H9 (cell line): ENCODE measurements at regions not wholly inside any gene's neighbourhood (a gene's known extent, or its start where the extent isn't known, plus 50 kb on each side); places are given as distances from the start of the nearest gene placed in this dataset.

Experiments used
- DNase-seq: peaks from one replicate; pipeline ENCODE4 v3.0.0-alpha.2; 2017
- H2AFZ ChIP-seq: one replicate; pipeline ENCODE4 v1.6.1; 2013; ENCODE audit warnings: mild to moderate bottlenecking, low read length, control low read depth, moderate library complexity
- H2AK5ac ChIP-seq: 2 replicates; pipeline ENCODE4 v1.6.1; 2013; ENCODE audit warnings: low read length, control low read depth, mixed read lengths; ENCODE audit not compliant: insufficient read length
- H2BK120ac ChIP-seq: one replicate; pipeline ENCODE4 v1.6.1; 2013; ENCODE audit warnings: low read depth, mild to moderate bottlenecking, low read length, control low read depth, inconsistent platforms; ENCODE audit not compliant: poor library complexity, severe bottlenecking
- H2BK12ac ChIP-seq: 2 replicates; pipeline ENCODE4 v1.6.1; 2013; ENCODE audit warnings: low read length, control low read depth, mixed read lengths, low read depth; ENCODE audit not compliant: insufficient read length
- H2BK15ac ChIP-seq: 2 replicates; pipeline ENCODE4 v1.6.1; 2013; ENCODE audit warnings: low read depth, low read length, control low read depth
- H2BK20ac ChIP-seq: one replicate; pipeline ENCODE4 v1.6.1; 2013; ENCODE audit warnings: low read depth, mild to moderate bottlenecking, low read length, control low read depth, inconsistent platforms; ENCODE audit not compliant: poor library complexity, severe bottlenecking
- H2BK5ac ChIP-seq: 2 replicates; pipeline ENCODE4 v1.6.1; 2013; ENCODE audit warnings: low read length, control low read depth, mixed read lengths; ENCODE audit not compliant: insufficient read length
- H3K14ac ChIP-seq: 2 replicates; pipeline ENCODE4 v1.6.1; 2013; ENCODE audit warnings: low read length, control low read depth; ENCODE audit not compliant: insufficient read depth
- H3K18ac ChIP-seq: 2 replicates; pipeline ENCODE4 v1.6.1; 2013; ENCODE audit warnings: low read depth, mild to moderate bottlenecking, mixed read lengths, low read length, control low read depth; ENCODE audit not compliant: insufficient read length
- H3K23ac ChIP-seq: 2 replicates; pipeline ENCODE4 v1.6.1; 2013; ENCODE audit warnings: low read length, control low read depth, mixed read lengths, low read depth; ENCODE audit not compliant: insufficient read length
- H3K23me2 ChIP-seq: 2 replicates; pipeline ENCODE4 v1.6.1; 2013; ENCODE audit warnings: low read depth, mild to moderate bottlenecking, mixed read lengths, low read length, control low read depth; ENCODE audit not compliant: insufficient read length, poor library complexity, severe bottlenecking
- H3K27ac ChIP-seq: 2 replicates; pipeline ENCODE4 v1.5.1; 2013; ENCODE audit warnings: low read length, control low read depth, mixed read lengths, low read depth; ENCODE audit not compliant: insufficient read length
- H3K27me3 ChIP-seq: 2 replicates; pipeline ENCODE4 v1.6.1; 2013; ENCODE audit warnings: low read length, control low read depth, inconsistent platforms; ENCODE audit not compliant: insufficient read depth
- H3K4ac ChIP-seq: 2 replicates; pipeline ENCODE4 v1.6.1; 2013; ENCODE audit warnings: low read depth, mild to moderate bottlenecking, control low read depth, inconsistent platforms, low read length, moderate library complexity
- H3K4me1 ChIP-seq: 2 replicates; pipeline ENCODE4 v1.6.1; 2013; ENCODE audit warnings: low read length, control low read depth, inconsistent platforms; ENCODE audit not compliant: insufficient read depth
- H3K4me2 ChIP-seq: 2 replicates; pipeline ENCODE4 v1.6.1; 2013; ENCODE audit warnings: low read length, control low read depth, mixed read lengths; ENCODE audit not compliant: insufficient read length, insufficient read depth
- H3K56ac ChIP-seq: 2 replicates; pipeline ENCODE4 v1.6.1; 2013; ENCODE audit warnings: low read depth, mild to moderate bottlenecking, mixed read lengths, low read length, control low read depth; ENCODE audit not compliant: insufficient read length
- H3K79me1 ChIP-seq: 2 replicates; pipeline ENCODE4 v1.6.1; 2013; ENCODE audit warnings: low read depth, mild to moderate bottlenecking, moderate library complexity, low read length, control low read depth, inconsistent platforms; ENCODE audit not compliant: insufficient read depth, poor library complexity, severe bottlenecking
- H3K79me2 ChIP-seq: 2 replicates; pipeline ENCODE4 v1.6.1; 2013; ENCODE audit warnings: low read length, control low read depth, inconsistent platforms; ENCODE audit not compliant: insufficient read depth
- H3K9ac ChIP-seq: 2 replicates; pipeline ENCODE4 v1.6.1; 2013; ENCODE audit warnings: low read length, control low read depth, mixed read lengths; ENCODE audit not compliant: insufficient read length; ENCODE audit errors: extremely low read depth
- H3K9me3 ChIP-seq: one replicate; pipeline ENCODE4 v1.6.1; 2013; ENCODE audit warnings: low read depth, low read length, inconsistent platforms; ENCODE audit not compliant: control insufficient read depth
- H3T11ph ChIP-seq: one replicate; pipeline ENCODE4 v1.6.1; 2013; ENCODE audit warnings: mild to moderate bottlenecking, low read length, control low read depth, inconsistent platforms
- H4K20me1 ChIP-seq: one replicate; pipeline ENCODE4 v1.6.1; 2013; ENCODE audit not compliant: control insufficient read depth, insufficient read length, insufficient read depth
- H4K5ac ChIP-seq: 2 replicates; pipeline ENCODE4 v1.6.1; 2013; ENCODE audit warnings: low read depth, mild to moderate bottlenecking, mixed read lengths, low read length, control low read depth; ENCODE audit not compliant: insufficient read length
- H4K8ac ChIP-seq: replicated peaks from 2 replicates; pipeline ENCODE4 v1.6.1; 2013; ENCODE audit warnings: low read length, control low read depth, mixed read lengths, low read depth; ENCODE audit not compliant: insufficient read length
- H4K91ac ChIP-seq: 2 replicates; pipeline ENCODE4 v1.6.1; 2013; ENCODE audit warnings: low read depth, mild to moderate bottlenecking, moderate library complexity, mixed read lengths, low read length, control low read depth; ENCODE audit not compliant: insufficient read length
- H3K27ac Mint-ChIP-seq, 3 experiments: 2 replicates in 2 of 3; 3 replicates in 1 of 3; pipeline ENCODE4 v1.8.0; 2020 to 2021; ENCODE audit warnings: mixed read lengths in 3 of 3, mild to moderate bottlenecking in 1 of 3, moderate library complexity in 1 of 3
- H3K27me3 Mint-ChIP-seq: 2 replicates; pipeline ENCODE4 v1.8.0; 2021; ENCODE audit warnings: low read depth, mild to moderate bottlenecking, moderate library complexity, mixed read lengths
- H3K36me3 Mint-ChIP-seq, 3 experiments: 2 replicates in 2 of 3; 3 replicates in 1 of 3; pipeline ENCODE4 v1.8.0; 2020 to 2021; ENCODE audit warnings: low read depth in 3 of 3, mixed read lengths in 3 of 3; ENCODE audit not compliant: insufficient read depth in 1 of 3
- H3K4me1 Mint-ChIP-seq, 2 experiments: 2 replicates each; pipeline ENCODE4 v1.8.0; 2020; ENCODE audit warnings: mixed read lengths in 2 of 2
- H3K4me3 Mint-ChIP-seq, 2 experiments: 2 replicates in 1 of 2; 3 replicates in 1 of 2; pipeline ENCODE4 v1.8.0; 2020 to 2021; ENCODE audit warnings: mild to moderate bottlenecking in 2 of 2, mixed read lengths in 2 of 2, moderate library complexity in 1 of 2
- H3K9me3 Mint-ChIP-seq, 2 experiments: 2 replicates in 1 of 2; 3 replicates in 1 of 2; pipeline ENCODE4 v1.8.0; 2020; ENCODE audit warnings: mild to moderate bottlenecking in 2 of 2, mixed read lengths in 2 of 2, moderate library complexity in 1 of 2
- CTCF ChIP-seq: fragments of 200-600 bp; sonication (generic); conservative IDR thresholded peaks from 3 replicates; pipeline ENCODE4 v1.8.0; 2021; ENCODE audit warnings: antibody characterized with exemption, mild to moderate bottlenecking

GRCh38 chr6:19416811-19417210 lies 420.4 kb upstream of the ID4 start:
- Histone ChIP-seq H2BK120ac (no peak overlapping the region), H3K27me3 (no peaks in the 10 kb centered on the region), H2AK5ac (no peak overlapping the region), H3K27ac (no peak overlapping the region), H4K5ac (no peak overlapping the region), H3K4me2 (no peak overlapping the region), H4K91ac (no peak overlapping the region), H2AFZ (no peak overlapping the region), H3K18ac (no peak overlapping the region), H2BK20ac (no peak overlapping the region), H3K79me1 (no peaks in the 10 kb centered on the region), H4K8ac (no peak overlapping the region), H3K23me2 (no peaks in the 10 kb centered on the region), H3K56ac (no peak overlapping the region), H2BK12ac (no peak overlapping the region), H4K20me1 (no peaks in the 10 kb centered on the region), H3K23ac (no peak overlapping the region), H2BK15ac (no peak overlapping the region), H3K4me1 (no peaks in the 10 kb centered on the region), H3K9me3 (no peaks in the 10 kb centered on the region), H3K4ac (no peak overlapping the region), H3K9ac (no peak overlapping the region), H3K14ac (no peak overlapping the region), H2BK5ac (no peak overlapping the region), H3K79me2 (no peaks in the 10 kb centered on the region), H3T11ph (no peak overlapping the region)
- H3K27ac Mint-ChIP-seq: no peak overlapping the region
- peaks cover 0 to 3% (median 0%) of the 10 kb centered on the region in 3 experiments; a peak in 2 of 7 replicates for H3K36me3 Mint-ChIP-seq
- peaks cover 5% of the 10 kb centered on the region in 2 experiments; a peak in 3 of 5 replicates for H3K9me3 Mint-ChIP-seq
- no peak for TF ChIP-seq CTCF
- no peak for DNase-seq
- no peaks in the 10 kb centered on the region for H3K4me1 Mint-ChIP-seq
- 0 out of 2 replicates have a peak, but pooled peaks cover 1% of the 10 kb centered on the region for H3K27me3 Mint-ChIP-seq
- H3K4me3 Mint-ChIP-seq: no peak overlapping the region
